ENCODE measurements at regions not wholly inside any gene's neighbourhood (a gene's known extent, or its start where the extent isn't known, plus 50 kb on each side); places are given as distances from the start of the nearest gene placed in this dataset.

DNA sequence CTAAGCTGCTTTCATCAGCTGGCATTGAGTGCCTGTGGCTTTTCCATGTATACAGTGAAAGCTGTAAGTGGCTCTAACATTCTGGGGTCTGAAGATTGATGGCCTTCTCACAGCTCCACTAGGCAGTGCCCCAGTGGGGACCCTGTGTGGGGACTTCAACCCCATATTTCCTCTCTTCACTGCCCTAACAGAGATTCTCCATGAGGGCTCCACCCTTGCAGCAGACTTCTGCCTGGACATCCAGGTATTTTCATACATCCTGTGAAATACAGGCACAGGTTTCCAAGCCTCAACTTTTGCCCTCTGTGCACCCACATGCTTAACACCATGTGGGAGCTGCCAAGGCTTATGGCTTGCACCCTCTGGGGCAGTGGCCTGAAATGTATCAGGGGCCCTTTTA lies 188.2 kb upstream of the SYT4 start:
- TF ChIP-seq, protein P1, sequence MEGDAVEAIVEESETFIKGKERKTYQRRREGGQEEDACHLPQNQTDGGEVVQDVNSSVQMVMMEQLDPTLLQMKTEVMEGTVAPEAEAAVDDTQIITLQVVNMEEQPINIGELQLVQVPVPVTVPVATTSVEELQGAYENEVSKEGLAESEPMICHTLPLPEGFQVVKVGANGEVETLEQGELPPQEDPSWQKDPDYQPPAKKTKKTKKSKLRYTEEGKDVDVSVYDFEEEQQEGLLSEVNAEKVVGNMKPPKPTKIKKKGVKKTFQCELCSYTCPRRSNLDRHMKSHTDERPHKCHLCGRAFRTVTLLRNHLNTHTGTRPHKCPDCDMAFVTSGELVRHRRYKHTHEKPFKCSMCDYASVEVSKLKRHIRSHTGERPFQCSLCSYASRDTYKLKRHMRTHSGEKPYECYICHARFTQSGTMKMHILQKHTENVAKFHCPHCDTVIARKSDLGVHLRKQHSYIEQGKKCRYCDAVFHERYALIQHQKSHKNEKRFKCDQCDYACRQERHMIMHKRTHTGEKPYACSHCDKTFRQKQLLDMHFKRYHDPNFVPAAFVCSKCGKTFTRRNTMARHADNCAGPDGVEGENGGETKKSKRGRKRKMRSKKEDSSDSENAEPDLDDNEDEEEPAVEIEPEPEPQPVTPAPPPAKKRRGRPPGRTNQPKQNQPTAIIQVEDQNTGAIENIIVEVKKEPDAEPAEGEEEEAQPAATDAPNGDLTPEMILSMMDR (conservative IDR thresholded peaks at IDR 0.05; ENCODE audit: low read depth, low read length), result no peak
- H3K4me3 ChIP-seq (ENCODE audit: low read length), result no peak overlapping the region
- DNase-seq (ENCODE audit: low read depth), result no peak

DNA sequence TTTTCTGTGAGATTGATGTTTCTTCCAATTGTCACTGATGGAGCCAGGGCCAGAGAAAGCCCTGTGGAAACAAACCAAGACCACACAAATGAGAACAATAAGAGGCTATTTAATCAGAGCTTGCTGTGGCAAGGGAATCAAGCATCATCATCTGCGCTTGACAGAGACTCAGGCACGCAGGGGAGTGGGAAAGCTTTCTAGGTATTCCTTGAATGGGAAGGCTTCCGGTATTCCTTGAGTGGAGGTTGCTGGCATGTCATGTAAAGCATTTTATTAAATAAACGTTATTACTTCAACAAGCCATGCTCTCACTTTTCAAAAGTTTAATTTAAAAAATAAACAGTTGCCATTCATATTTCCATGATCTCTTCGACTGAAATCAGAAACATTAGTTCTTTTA lies 194.6 kb upstream of the SYT4 start:
- H3K4me3 ChIP-seq (ENCODE audit: low read length), result no peak overlapping the region
- no peak for DNase-seq (ENCODE audit: low read depth)
- TF ChIP-seq, protein P1 (conservative IDR thresholded peaks at IDR 0.05; ENCODE audit: low read depth, low read length), result no peak

DNA sequence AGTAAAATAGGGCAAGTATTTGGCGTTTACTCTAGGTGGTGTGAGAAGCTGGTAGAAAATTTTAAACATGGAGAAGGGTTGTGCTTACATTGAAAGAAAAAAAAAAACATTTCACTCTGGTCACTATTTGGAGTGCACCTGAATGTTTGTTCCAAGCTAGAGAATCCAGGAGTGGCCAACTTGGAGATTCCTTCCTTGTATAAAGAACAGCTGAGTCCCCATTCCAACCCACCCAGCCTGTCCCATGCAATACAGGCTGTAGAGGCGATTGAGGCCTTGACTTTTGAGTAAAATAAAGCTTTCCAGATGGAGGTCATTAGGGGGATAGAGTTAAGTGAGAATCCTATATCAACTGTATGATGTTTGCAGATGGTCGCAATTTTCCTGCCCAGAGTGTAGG lies 203.8 kb upstream of the SYT4 start:
- H3K4me3 ChIP-seq (ENCODE audit: low read length), result no peak overlapping the region
- TF ChIP-seq, protein P1 (conservative IDR thresholded peaks at IDR 0.05; ENCODE audit: low read depth, low read length), result no peak
- no peak for DNase-seq (ENCODE audit: low read depth)

DNA sequence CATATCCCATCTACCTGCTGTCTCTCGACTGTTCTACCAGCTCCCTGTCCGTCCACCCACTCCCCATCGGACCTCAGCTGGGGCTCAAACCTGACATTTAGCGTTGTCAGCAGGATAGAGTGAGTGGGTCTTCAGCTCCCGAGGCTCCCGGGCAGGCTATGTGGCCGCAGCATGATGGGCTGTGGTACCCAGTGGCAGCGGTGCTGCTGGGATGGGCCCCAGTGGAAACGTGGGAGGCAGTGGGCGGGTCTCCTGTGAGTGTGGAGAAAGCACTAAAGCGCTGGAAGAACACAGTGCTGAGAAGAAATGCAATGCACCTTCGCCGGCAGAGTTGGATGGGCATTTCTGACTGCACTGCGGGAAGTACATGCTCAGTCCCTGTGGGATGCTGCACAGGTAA lies 204.8 kb upstream of the SYT4 start:
- TF ChIP-seq, protein P1 (conservative IDR thresholded peaks at IDR 0.05; ENCODE audit: low read depth, low read length), result no peak
- DNase-seq (ENCODE audit: low read depth), result no peak
- H3K4me3 ChIP-seq (ENCODE audit: low read length), result no peak overlapping the region

DNA sequence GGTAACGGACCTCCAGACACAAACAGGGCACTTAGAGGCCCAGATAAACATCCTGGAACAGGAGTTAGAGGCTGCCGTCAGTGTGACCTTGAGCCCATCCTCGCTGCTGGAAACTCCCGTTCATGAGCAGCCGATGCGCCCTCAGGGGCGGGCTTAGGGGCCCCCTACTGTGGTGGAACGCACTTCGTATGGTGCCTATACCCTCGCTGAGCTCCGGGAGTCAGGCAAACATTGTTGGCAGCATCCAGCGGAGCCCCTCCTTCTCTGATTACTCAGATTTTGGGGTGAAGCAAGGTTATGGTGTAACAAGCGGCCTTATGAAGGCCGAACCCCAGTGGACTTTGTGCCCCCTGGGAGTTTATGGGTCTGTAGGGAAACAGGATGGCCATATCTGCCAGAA lies 205.3 kb upstream of the SYT4 start:
- no peak for DNase-seq (ENCODE audit: low read depth)
- no peak overlapping the region for H3K4me3 ChIP-seq (ENCODE audit: low read length)
- TF ChIP-seq, protein P1 (conservative IDR thresholded peaks at IDR 0.05; ENCODE audit: low read depth, low read length), result no peak

DNA sequence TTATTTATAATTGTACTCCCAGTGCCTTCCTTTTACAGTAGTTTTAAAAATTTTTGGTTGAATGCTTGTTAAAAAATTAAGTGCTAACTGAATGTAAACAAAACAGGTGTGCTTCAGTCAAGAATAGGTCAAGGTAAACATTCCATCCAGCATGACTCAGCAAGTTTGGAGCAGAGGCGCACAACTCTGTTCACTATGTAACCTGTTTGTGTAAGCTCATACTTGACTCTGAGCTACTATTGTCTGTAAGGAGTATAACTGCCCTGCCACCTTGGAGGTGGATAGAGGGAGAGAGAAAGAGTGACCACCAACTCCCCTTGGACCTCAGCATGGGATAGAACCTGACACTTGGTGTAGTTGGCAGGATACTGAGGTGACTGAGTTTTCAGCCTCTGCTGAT lies 207.4 kb upstream of the SYT4 start:
- TF ChIP-seq, protein P1 (conservative IDR thresholded peaks at IDR 0.05; ENCODE audit: low read depth, low read length), result no peak
- H3K4me3 ChIP-seq (ENCODE audit: low read length), result no peak overlapping the region
- no peak for DNase-seq (ENCODE audit: low read depth)

DNA sequence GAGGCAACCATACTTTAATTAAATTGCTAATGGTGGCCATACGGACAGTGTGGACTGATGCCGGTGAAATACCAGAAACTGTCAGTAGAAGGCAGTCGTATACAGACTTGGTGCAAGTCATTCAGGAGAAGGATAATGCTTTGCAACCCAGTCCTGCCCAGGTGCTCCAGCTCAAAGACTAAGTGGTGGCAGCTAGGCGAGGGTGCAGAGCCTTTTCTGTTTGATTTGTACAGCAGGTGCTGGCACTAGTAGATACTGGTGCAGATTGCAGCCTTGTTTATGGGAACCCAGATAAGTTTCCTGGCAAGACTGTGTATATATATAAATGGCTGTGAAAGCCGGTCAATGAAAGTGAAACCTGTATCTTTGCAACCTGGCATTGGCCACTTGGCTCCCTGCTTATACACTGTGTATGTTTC lies 208.3 kb upstream of the SYT4 start:
- TF ChIP-seq, protein P1 (conservative IDR thresholded peaks at IDR 0.05; ENCODE audit: low read depth, low read length), result no peak
- DNase-seq (ENCODE audit: low read depth), result no peak
- no peak overlapping the region for H3K4me3 ChIP-seq (ENCODE audit: low read length)

Data from retinal pigment epithelial cell (primary cell).